IgD-negative memory B cell (primary cell): ENCODE measurements at regions not wholly inside any gene's neighbourhood (a gene's known extent, or its start where the extent isn't known, plus 50 kb on each side); places are given as distances from the start of the nearest gene placed in this dataset.

Source experiments
- H3K27ac Mint-ChIP-seq, 3 donors: one replicate each; pipeline ENCODE4 v1.8.0; 2020 to 2022; ENCODE audit warnings: mild to moderate bottlenecking in 3 of 3, mixed read lengths in 3 of 3, moderate library complexity in 1 of 3
- H3K27me3 Mint-ChIP-seq: one replicate; pipeline ENCODE4 v1.8.0; 2021; ENCODE audit warnings: mixed read lengths
- H3K36me3 Mint-ChIP-seq: one replicate; pipeline ENCODE4 v1.8.0; 2020; ENCODE audit warnings: mild to moderate bottlenecking, mixed read lengths
- H3K4me1 Mint-ChIP-seq, 3 donors: one replicate each; pipeline ENCODE4 v1.8.0; 2020 to 2022; ENCODE audit warnings: mixed read lengths in 3 of 3, mild to moderate bottlenecking in 1 of 3
- H3K4me3 Mint-ChIP-seq, 4 donors: one replicate each; pipeline ENCODE4 v1.8.0; 2020 to 2022; ENCODE audit warnings: mild to moderate bottlenecking in 4 of 4, mixed read lengths in 4 of 4, moderate library complexity in 3 of 4
- H3K9me3 Mint-ChIP-seq, 3 donors: one replicate each; pipeline ENCODE4 v1.8.0; 2020 to 2021; ENCODE audit warnings: mixed read lengths in 3 of 3, mild to moderate bottlenecking in 1 of 3

DNA sequence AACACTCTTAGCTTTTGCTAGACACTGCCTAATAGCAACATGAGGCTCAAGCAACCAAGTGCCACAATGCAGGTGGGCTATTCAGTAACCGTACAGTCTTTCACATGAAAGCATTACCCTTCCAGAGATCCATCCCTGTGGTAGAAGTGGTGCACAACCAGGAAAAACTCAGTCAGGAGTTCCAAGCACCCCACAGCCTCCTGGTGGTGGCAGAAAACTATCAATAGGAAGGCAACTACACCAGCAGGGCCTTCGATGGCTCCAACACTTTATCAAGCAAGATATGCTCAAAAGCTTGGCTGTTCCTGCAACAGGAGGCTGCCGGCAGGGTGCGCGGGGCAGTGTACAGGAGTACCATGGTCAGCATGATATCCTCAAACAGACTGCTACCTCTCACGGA, 176.1 kb upstream of the DLGAP1 start:
- no peak overlapping the region for H3K27ac Mint-ChIP-seq
- H3K9me3 Mint-ChIP-seq, result peaks cover 2 to 6% (median 5%) of the 10 kb centered on the region in 3 donors
- H3K36me3 Mint-ChIP-seq, result no peaks in the 10 kb centered on the region
- no peak overlapping the region for H3K4me3 Mint-ChIP-seq
- no peaks in the 10 kb centered on the region for H3K4me1 Mint-ChIP-seq
- H3K27me3 Mint-ChIP-seq, result no peaks in the 10 kb centered on the region

DNA sequence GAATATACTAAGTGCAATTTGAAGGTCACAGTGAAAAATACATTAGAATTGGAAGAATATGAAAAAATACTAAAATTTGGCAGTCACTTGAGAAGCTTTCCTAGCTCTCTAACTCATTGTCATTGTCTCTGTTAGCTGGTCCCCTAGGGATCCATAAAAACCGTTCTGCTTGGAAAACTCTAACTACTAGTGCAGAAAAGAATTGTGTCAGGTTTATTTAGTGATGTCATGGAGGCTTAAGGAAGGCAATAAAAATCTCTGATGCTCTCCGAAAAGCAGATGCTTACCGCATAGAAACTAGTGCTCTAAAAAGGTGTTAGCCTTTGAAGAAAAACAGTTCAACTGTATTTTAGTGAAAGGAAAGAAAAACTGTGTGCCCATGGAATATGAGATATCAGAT, 150.1 kb upstream of the DLGAP1 start:
- Mint-ChIP-seq H3K27ac (no peak overlapping the region), H3K36me3 (no peaks in the 10 kb centered on the region), H3K4me1 (no peaks in the 10 kb centered on the region), H3K9me3 (peaks cover 0 to 15% (median 6%) of the 10 kb centered on the region in 3 donors), H3K27me3 (no peaks in the 10 kb centered on the region), H3K4me3 (no peak overlapping the region)

DNA sequence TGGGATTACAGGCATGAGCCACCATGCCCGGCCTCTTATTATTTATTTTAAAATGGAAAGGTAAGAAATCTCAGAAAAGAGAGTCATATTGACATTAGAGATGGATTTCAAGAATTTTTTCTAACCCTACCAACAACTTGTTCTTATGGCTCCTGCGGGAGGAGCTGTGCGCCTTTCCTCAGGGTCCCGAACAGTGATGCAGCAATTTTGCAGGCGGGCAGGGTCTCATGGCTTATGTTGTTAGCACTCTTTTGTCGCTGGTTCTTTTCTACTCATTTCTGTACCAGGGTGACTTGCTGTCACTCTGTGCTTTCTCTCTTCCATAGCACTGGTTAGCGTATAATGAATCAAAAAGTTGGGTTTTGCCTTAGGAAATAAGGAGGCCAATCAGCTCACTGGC, 148.8 kb upstream of the DLGAP1 start:
- Mint-ChIP-seq H3K27ac (no peak overlapping the region), H3K27me3 (no peaks in the 10 kb centered on the region), H3K4me3 (no peak overlapping the region), H3K36me3 (no peaks in the 10 kb centered on the region), H3K9me3 (peaks cover 0 to 12% (median 6%) of the 10 kb centered on the region in 3 donors), H3K4me1 (no peaks in the 10 kb centered on the region)

DNA sequence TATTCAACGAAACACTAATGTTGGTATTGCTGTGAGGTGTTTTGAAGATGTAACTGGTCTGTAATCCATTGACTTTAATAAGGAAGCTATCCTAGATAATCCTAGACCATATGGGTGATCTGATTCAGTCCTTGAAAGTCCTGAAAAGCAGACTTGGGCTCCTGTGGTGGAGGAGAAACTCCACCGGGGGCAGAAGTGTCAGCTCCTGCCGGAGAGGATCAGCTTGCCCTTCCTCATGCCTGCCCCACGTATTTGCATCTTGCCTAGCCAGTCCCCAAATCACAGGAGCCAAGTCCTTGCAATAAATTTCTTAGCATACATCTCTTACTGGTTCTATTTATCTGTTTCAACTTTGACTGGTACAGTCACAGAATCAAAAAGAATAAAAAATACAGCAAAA, 144.2 kb upstream of the DLGAP1 start:
- H3K9me3 Mint-ChIP-seq, result peaks cover 0 to 11% (median 2%) of the 10 kb centered on the region in 3 donors
- no peaks in the 10 kb centered on the region for H3K4me1 Mint-ChIP-seq
- H3K36me3 Mint-ChIP-seq, result no peaks in the 10 kb centered on the region
- H3K27ac Mint-ChIP-seq, result no peak overlapping the region
- H3K4me3 Mint-ChIP-seq, result no peak overlapping the region
- no peaks in the 10 kb centered on the region for H3K27me3 Mint-ChIP-seq

DNA sequence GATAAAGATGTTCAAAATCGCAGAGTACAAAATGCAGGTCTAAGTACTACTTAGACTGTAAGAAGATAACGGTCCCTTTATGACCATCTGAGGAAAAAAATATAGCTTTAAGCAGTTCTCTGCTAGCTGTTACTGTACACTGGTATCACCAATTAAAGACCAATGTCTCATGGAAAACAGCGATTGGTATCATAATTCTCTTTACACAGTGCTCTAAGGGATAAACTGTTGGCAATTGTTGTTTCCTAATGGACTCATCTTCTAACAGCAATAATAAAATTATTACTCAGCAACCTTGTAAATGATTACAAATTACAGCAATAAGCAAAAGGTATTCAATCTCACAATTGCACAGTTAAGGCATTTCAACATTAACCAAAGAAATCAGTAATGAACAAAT, 142.2 kb upstream of the DLGAP1 start:
- no peak overlapping the region for H3K4me3 Mint-ChIP-seq
- H3K36me3 Mint-ChIP-seq, result no peaks in the 10 kb centered on the region
- H3K9me3 Mint-ChIP-seq, result peaks cover 0 to 11% (median 4%) of the 10 kb centered on the region in 3 donors

DNA sequence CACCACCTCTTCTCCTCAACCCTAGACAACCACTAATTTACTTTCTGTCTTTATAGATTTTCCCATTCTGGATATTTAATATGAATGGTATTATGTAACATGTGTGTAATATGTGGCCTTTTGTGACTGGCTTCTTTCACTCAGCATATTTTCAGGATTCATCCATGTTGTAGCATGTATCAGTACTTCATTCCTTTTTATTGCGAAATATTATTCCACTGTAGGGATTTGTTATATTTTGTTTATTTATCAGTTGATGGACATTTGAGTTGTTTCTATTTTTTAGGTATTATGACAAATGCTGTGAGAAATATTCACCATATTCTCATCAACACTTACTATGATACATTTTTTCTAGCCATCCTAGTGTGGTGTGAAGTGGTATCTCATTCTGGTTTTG, 138.8 kb upstream of the DLGAP1 start:
- H3K27ac Mint-ChIP-seq, result no peak overlapping the region
- no peaks in the 10 kb centered on the region for H3K36me3 Mint-ChIP-seq
- H3K27me3 Mint-ChIP-seq, result no peaks in the 10 kb centered on the region
- peaks cover 0 to 3% (median 3%) of the 10 kb centered on the region in 3 donors for H3K9me3 Mint-ChIP-seq
- H3K4me1 Mint-ChIP-seq, result no peaks in the 10 kb centered on the region
- H3K4me3 Mint-ChIP-seq, result no peak overlapping the region

More for the DNA sequence above, 142.2 kb upstream of the DLGAP1 start:
- Mint-ChIP-seq H3K4me1 (no peaks in the 10 kb centered on the region), H3K27me3 (no peaks in the 10 kb centered on the region), H3K27ac (no peak overlapping the region)

DNA sequence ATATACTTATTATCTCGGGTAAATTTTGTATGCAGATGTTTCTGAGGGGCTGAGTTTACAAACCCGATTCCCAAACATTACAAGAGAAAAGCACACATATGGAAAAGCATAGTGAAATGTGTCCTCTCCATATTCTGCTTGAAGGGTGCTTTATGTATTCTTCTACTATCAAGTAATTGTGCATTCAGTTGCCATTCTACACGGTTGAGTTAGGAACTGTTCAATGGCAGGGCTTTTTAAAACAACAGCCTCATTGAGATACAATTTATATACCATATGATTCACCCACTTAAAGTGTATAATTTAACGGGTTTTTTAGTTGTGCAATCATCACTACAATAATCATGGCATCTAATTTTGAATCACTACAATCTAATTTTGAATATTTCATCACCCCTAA, 138.4 kb upstream of the DLGAP1 start:
- no peak overlapping the region for H3K4me3 Mint-ChIP-seq
- H3K27me3 Mint-ChIP-seq, result no peaks in the 10 kb centered on the region
- H3K27ac Mint-ChIP-seq, result no peak overlapping the region
- H3K36me3 Mint-ChIP-seq, result no peaks in the 10 kb centered on the region
- H3K4me1 Mint-ChIP-seq, result no peaks in the 10 kb centered on the region
- peaks cover 0 to 3% (median 3%) of the 10 kb centered on the region in 3 donors for H3K9me3 Mint-ChIP-seq

DNA sequence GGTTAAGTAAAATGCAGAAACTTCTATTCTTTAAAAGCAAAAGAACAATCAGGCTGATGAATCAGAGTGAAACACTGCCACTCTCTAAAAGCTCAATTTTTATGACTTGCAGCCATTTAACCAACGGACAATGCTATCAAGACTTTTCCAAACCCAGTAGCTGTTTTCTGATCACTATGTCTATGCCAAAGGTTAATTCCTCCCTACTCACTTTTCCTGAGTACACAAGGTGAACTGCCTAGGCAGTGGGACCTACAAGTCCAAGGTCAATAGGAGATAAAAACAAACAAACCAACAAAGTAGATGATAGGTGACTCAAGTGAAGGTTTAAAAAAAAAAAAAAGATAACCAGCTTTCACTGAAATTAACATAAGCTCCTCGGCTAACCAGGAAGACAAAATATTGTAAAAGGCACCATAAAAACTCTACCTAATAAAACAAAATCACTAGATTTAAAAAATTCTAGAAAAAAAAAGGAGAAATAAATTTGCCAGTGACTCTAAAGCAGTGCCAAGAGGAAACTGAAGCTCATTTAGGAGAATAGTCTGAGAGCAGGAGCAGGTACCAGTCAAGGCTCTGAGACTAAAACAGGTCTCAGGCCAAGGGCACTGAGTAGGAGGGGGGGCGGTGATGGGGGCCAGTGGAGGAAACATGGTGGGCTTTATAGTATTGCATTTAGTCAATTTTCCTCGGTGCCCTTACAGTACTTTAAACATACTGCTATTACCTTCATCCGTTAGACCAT, 134.1 kb upstream of the DLGAP1 start:
- no peak overlapping the region for H3K27ac Mint-ChIP-seq
- H3K4me1 Mint-ChIP-seq, result no peaks in the 10 kb centered on the region
- no peak overlapping the region for H3K4me3 Mint-ChIP-seq
- H3K36me3 Mint-ChIP-seq, result no peaks in the 10 kb centered on the region
- H3K27me3 Mint-ChIP-seq, result no peaks in the 10 kb centered on the region
- H3K9me3 Mint-ChIP-seq, result peaks cover 0 to 3% (median 0%) of the 10 kb centered on the region in 3 donors

DNA sequence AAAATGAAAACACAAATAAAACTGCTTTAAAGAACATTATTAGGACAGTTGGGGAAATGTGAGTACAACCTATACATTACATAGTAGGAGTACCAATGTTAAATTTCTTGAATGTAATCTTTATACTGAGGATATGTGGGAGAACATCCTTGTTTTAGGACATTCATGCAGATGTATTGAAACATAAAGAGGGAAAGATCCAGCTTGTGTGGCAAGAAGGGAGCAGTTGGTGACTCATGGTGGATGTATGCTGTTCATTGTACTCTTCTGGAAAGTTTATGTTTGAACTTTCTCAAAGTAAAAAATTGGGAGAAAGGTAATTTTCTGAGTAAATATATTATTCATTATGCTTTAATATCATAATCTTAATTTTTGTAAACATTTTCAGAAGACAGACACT, 132.1 kb upstream of the DLGAP1 start:
- H3K27ac Mint-ChIP-seq, result no peak overlapping the region
- H3K36me3 Mint-ChIP-seq, result no peaks in the 10 kb centered on the region
- H3K4me3 Mint-ChIP-seq, result no peak overlapping the region
- peaks cover 0 to 2% (median 2%) of the 10 kb centered on the region in 3 donors for H3K9me3 Mint-ChIP-seq
- no peaks in the 10 kb centered on the region for H3K27me3 Mint-ChIP-seq
- H3K4me1 Mint-ChIP-seq, result no peaks in the 10 kb centered on the region

DNA sequence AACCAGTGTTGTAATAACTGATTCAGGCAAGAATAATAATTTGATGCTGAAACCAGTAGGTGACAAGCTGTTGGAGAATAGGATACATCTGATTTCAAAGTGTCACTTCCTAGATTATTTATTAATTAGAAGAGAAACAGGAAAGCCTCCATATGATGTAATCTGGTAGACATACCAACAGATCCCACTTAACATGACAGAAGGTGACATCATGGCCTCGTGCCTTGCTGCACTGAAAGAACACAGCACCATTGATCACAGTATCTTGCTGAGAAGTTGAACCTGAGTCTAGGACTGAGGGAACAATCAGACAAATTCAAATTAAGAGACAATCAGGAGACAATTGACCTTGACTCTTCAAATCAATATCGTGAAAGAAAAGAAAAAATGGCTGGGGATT, 131.6 kb upstream of the DLGAP1 start:
- H3K9me3 Mint-ChIP-seq, result peaks cover 0 to 2% (median 2%) of the 10 kb centered on the region in 3 donors
- no peaks in the 10 kb centered on the region for H3K36me3 Mint-ChIP-seq

DNA sequence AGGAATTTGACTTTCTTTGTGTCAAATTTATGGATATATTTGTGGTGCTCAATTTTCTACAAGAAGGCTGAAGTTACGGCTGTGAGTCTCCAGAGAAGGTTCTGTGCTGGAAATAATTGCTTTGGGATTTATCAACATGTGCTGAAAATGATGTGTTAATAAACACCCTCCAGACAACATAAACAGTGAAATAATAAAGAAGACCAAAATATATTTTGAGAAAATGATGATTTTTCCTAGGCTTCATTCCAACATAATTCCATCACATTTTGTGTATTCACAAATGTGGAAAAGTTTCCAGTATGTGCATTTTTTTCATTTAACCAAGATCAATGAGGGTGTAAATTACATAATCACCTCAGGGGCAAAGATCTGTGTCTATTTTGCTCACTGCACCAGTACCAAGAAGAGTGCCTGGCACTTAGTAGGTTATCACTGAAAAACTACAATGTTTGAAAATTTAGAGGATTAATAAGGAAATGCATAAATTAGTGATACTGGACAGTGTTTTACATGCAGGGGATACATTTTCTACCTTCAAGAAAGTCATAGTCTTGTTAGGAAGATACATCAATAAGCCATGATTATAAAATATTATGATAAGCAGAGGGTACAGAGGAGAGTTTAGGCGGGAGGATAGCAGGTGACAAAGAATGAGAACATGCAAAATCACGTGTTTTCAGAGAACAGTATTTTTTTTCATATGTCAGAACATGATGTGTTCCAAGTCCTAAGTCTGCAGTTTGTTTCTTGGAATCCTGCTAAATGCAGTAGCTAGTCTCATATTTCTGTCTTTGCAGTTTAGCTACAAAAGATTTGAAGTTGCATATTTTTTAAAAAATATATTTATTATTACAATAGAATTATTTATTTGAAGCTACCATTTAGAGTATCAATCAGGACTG, 127.6 kb upstream of the DLGAP1 start:
- Mint-ChIP-seq H3K9me3 (peaks cover 0 to 4% (median 2%) of the 10 kb centered on the region in 3 donors), H3K27ac (no peak overlapping the region), H3K4me3 (no peak overlapping the region), H3K36me3 (no peaks in the 10 kb centered on the region), H3K4me1 (no peaks in the 10 kb centered on the region), H3K27me3 (no peaks in the 10 kb centered on the region)

More for the DNA sequence above, 131.6 kb upstream of the DLGAP1 start:
- Mint-ChIP-seq H3K27ac (no peak overlapping the region), H3K4me3 (no peak overlapping the region), H3K27me3 (no peaks in the 10 kb centered on the region), H3K4me1 (no peaks in the 10 kb centered on the region)

DNA sequence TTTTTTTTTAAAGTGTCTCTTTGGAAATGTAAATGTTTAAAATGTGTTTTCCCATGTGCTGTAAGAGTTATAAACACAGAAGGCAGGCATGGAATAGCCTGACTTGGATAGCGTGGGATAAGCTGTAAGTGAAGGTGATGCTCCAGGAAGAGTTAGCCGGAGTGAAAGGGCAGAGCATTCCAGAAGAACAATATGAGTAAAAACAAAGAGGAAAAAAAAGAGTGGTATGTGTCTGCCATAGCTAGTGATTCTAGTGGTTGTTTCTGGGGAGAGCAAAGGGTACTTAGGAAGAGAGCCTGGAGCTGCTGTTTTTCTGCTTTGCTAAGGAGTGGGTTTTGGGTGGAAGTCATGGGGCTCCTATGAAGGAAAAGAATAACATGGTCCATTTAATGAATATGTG, 126.9 kb upstream of the DLGAP1 start:
- no peak overlapping the region for H3K27ac Mint-ChIP-seq
- no peaks in the 10 kb centered on the region for H3K36me3 Mint-ChIP-seq
- no peaks in the 10 kb centered on the region for H3K27me3 Mint-ChIP-seq
- H3K4me3 Mint-ChIP-seq, result no peak overlapping the region
- peaks cover 0 to 7% (median 6%) of the 10 kb centered on the region in 3 donors for H3K9me3 Mint-ChIP-seq
- no peaks in the 10 kb centered on the region for H3K4me1 Mint-ChIP-seq

DNA sequence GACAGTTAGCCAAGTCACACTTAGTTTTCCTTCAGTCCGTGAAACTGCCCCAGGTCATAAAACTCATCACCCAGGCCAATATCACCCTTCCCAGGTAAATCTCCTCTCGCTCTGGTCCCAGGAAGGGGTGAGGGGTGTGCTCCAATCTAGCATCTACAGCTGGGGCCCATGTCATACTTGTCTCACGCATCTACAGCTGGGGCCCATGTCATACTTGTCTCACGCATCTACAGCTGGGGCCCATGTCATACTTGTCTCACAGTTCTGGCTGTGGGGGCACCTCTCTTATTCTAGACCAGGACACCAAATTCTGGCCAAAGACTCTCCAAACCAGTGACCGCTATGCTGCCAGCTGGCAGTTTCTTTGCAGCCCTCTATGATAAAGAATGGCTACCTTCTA, 123.3 kb upstream of the DLGAP1 start:
- no peaks in the 10 kb centered on the region for H3K36me3 Mint-ChIP-seq
- H3K27me3 Mint-ChIP-seq, result no peaks in the 10 kb centered on the region
- H3K27ac Mint-ChIP-seq, result no peak overlapping the region

DNA sequence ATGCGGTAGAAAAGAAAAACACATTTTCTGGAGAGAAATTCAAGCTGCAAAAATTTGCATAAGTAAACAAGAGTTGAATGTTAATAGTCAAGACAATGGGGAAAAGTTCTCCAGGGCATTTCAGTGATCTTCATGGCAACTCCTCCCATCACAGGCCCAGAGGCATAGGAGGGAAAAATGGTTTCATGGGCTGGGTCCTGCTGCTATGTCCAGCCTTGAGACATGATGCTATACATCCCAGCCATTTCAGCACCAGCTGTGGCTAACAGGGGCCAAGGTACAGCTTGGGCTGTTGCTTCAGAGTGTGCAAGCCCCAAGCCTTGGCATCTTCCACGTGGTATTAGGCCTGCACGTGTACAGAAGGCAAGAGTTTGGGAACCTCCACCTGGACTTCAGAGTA, 118.6 kb upstream of the DLGAP1 start:
- no peak overlapping the region for H3K4me3 Mint-ChIP-seq
- no peaks in the 10 kb centered on the region for H3K36me3 Mint-ChIP-seq
- H3K9me3 Mint-ChIP-seq, result peaks cover 2 to 29% (median 11%) of the 10 kb centered on the region in 3 donors
- no peaks in the 10 kb centered on the region for H3K4me1 Mint-ChIP-seq
- no peak overlapping the region for H3K27ac Mint-ChIP-seq
- H3K27me3 Mint-ChIP-seq, result no peaks in the 10 kb centered on the region

More for the DNA sequence above, 123.3 kb upstream of the DLGAP1 start:
- H3K4me1 Mint-ChIP-seq, result no peaks in the 10 kb centered on the region
- H3K4me3 Mint-ChIP-seq, result no peak overlapping the region
- peaks cover 2 to 15% (median 12%) of the 10 kb centered on the region in 3 donors for H3K9me3 Mint-ChIP-seq

DNA sequence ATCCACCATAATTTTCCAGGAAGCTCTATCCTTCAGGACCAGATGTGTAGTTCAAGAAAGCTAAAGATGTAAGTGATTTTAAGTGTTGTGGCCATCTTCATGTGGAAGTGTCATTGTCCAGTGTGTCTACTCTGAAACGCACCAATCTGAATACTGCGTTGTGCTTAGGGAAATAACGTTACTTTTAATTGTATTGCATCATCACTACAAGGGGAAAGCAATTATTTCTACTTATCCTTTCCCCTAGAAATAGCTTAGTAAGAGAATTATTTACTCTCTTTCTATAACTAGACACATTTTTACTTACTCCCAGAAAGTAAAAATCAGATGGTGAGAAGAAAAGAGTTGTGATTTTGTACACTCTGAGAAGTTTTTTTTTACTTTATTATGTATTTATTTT, 102.4 kb upstream of the DLGAP1 start:
- Mint-ChIP-seq H3K4me3 (no peak overlapping the region), H3K27ac (no peak overlapping the region), H3K9me3 (peaks cover 0 to 9% (median 0%) of the 10 kb centered on the region in 3 donors), H3K4me1 (no peaks in the 10 kb centered on the region), H3K27me3 (no peaks in the 10 kb centered on the region), H3K36me3 (no peaks in the 10 kb centered on the region)
